ENCODE measurements at regions not wholly inside any gene's neighbourhood (a gene's known extent, or its start where the extent isn't known, plus 50 kb on each side); places are given as distances from the start of the nearest gene placed in this dataset.

- no peak for TF ChIP-seq CTCF (IDR thresholded peaks at IDR 0.05)
- intact Hi-C loops (cut with micrococcal nuclease) = no loop called here
Observed at GRCh38 chr4:72857787-72858186, 211.7 kb downstream of the COX18 start.

GRCh38 chr4:72857216-72857615, 212.3 kb downstream of the COX18 start:
- no CpG with 5 or more reads among the region's 1 CpG for WGBS (ENCODE audit: insufficient coverage)
- DNase-seq = no peak
- peaks cover 0 to 7% (median 1%) of the 10 kb centered on the region in 7 donors for H3K9me3 Mint-ChIP-seq
- H3K27me3 Mint-ChIP-seq (ENCODE audit: low read depth in 3 of 3) = peaks cover 0 to 1% (median 0%) of the 10 kb centered on the region in 3 donors
- H3K27ac Mint-ChIP-seq = no peak overlapping the region
- no peak overlapping the region for H3K27ac ChIP-seq (ENCODE audit: low read depth in 1 of 2, low read length in 2 of 2)
- no peaks in the 10 kb centered on the region for H3K9me3 ChIP-seq (replicated peaks in 1 of 2; ENCODE audit: control insufficient read depth in 1 of 2, insufficient read depth in 1 of 2, low read length in 2 of 2)
- TF ChIP-seq CTCF (IDR thresholded peaks at IDR 0.05) = no peak
- no peaks in the 10 kb centered on the region for H3K79me2 ChIP-seq (ENCODE audit: insufficient read depth, low read length)
- H4K20me1 ChIP-seq (ENCODE audit: insufficient read depth, low read length) = no peaks in the 10 kb centered on the region
- H3K4me2 ChIP-seq (replicated peaks; ENCODE audit: extremely low read depth, low read length, poor library complexity, severe bottlenecking) = no peak overlapping the region
- H3K4me3 ChIP-seq (replicated peaks in 1 of 3; ENCODE audit: low read depth in 2 of 3, low read length in 3 of 3) = no peak overlapping the region
- no peaks in the 10 kb centered on the region for H3K36me3 Mint-ChIP-seq
- H2AFZ ChIP-seq (ENCODE audit: insufficient read depth, low read depth, low read length, poor library complexity, severe bottlenecking) = no peak overlapping the region
- no peaks in the 10 kb centered on the region for H3K4me1 Mint-ChIP-seq
- H3K36me3 ChIP-seq (replicated peaks in 1 of 2; ENCODE audit: control insufficient read depth in 1 of 2, insufficient read depth in 2 of 2, low read length in 2 of 2) = no peaks in the 10 kb centered on the region
- no peak overlapping the region for H3K9ac ChIP-seq (ENCODE audit: insufficient read depth, low read length, poor library complexity, severe bottlenecking)
- no peaks in the 10 kb centered on the region for H3K4me1 ChIP-seq (ENCODE audit: control insufficient read depth in 1 of 2, insufficient read depth in 2 of 2, low read length in 2 of 2)
- intact Hi-C loops (cut with micrococcal nuclease) = no loop called here
- H3K4me3 Mint-ChIP-seq = no peak overlapping the region
- H3K27me3 ChIP-seq (ENCODE audit: control insufficient read depth in 2 of 2, insufficient read depth in 2 of 2, low read length in 2 of 2) = no peaks in the 10 kb centered on the region

More at GRCh38 chr4:72857787-72858186, 211.7 kb downstream of the COX18 start:
- Mint-ChIP-seq H3K36me3 (no peaks in the 10 kb centered on the region), H3K4me3 (no peak overlapping the region), H3K27ac (no peak overlapping the region), H3K9me3 (peaks cover 0 to 4% (median 1%) of the 10 kb centered on the region in 7 donors), H3K27me3 (ENCODE audit: low read depth in 3 of 3) (peaks cover 0 to 1% (median 0%) of the 10 kb centered on the region in 3 donors), H3K4me1 (no peaks in the 10 kb centered on the region)
- no peak overlapping the region for H2AFZ ChIP-seq (ENCODE audit: insufficient read depth, low read depth, low read length, poor library complexity, severe bottlenecking)
- no peaks in the 10 kb centered on the region for H3K79me2 ChIP-seq (ENCODE audit: insufficient read depth, low read length)
- no peak overlapping the region for H3K9ac ChIP-seq (ENCODE audit: insufficient read depth, low read length, poor library complexity, severe bottlenecking)
- no peaks in the 10 kb centered on the region for H3K36me3 ChIP-seq (replicated peaks in 1 of 2; ENCODE audit: control insufficient read depth in 1 of 2, insufficient read depth in 2 of 2, low read length in 2 of 2)
- H3K27me3 ChIP-seq (ENCODE audit: control insufficient read depth in 2 of 2, insufficient read depth in 2 of 2, low read length in 2 of 2) = no peaks in the 10 kb centered on the region
- no peak overlapping the region for H3K4me2 ChIP-seq (replicated peaks; ENCODE audit: extremely low read depth, low read length, poor library complexity, severe bottlenecking)
- H3K27ac ChIP-seq (ENCODE audit: low read depth in 1 of 2, low read length in 2 of 2) = no peak overlapping the region
- H3K4me3 ChIP-seq (replicated peaks in 1 of 3; ENCODE audit: low read depth in 2 of 3, low read length in 3 of 3) = no peak overlapping the region
- 29% methylated on average over 1 of the region's 2 CpGs for WGBS (ENCODE audit: insufficient coverage)
- H3K9me3 ChIP-seq (replicated peaks in 1 of 2; ENCODE audit: control insufficient read depth in 1 of 2, insufficient read depth in 1 of 2, low read length in 2 of 2) = no peaks in the 10 kb centered on the region
- H3K4me1 ChIP-seq (ENCODE audit: control insufficient read depth in 1 of 2, insufficient read depth in 2 of 2, low read length in 2 of 2) = no peaks in the 10 kb centered on the region
- H4K20me1 ChIP-seq (ENCODE audit: insufficient read depth, low read length) = no peaks in the 10 kb centered on the region
- no peak for DNase-seq
